GM08714 (cell line): ENCODE measurements at regions not wholly inside any gene's neighbourhood (a gene's known extent, or its start where the extent isn't known, plus 50 kb on each side); places are given as distances from the start of the nearest gene placed in this dataset.

Source experiments
- H3K4me3 ChIP-seq: fragments of 200-500 bp; sonication (Bioruptor generic); 2 replicates; pipeline ENCODE4 v1.5.1; 2014; ENCODE audit warnings: mild to moderate bottlenecking, low read length, inconsistent platforms
- ZNF274 ChIP-seq: IDR thresholded peaks from 2 replicates; pipeline ENCODE4 v1.6.1; 2012; ENCODE audit warnings: mild to moderate bottlenecking, low read depth, low read length

DNA sequence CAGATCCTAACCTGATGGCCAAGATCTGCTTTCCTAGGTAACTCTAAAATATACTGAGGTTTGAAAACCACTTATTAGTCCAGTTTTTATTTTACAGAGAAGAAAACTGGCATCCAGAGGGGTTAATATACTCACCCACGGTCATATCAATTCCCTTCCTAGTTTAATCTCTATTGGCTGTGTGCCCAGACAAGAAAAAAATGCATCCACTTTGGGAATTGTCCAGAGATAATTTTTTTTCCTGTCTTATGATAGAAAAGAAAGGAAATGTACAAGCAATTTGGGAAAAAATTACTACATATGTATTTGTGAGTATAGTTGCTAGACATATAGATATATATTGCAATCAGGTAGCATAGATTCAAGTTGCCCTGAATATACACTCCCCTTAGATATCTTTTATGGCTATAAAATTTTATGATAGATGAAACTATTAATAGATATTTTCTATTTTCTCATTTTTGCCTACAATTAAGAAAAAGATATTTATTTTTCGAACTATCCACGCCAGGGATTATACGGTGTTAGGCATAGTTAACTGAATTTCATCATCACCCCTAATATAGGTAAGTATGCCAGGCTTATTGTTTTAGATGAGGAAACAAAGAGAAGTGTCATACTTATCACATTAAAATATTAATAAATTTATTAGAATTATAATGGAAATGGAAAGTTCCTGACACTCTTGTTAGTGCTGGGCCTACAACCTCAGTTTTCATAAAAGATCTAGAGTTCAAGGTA, 100.5 kb upstream of the SLC38A2 start:
- H3K4me3 ChIP-seq = 0 out of 2 replicates have a peak overlapping the region, but pooled peaks have one; percentile 57
- no peak for TF ChIP-seq ZNF274

GRCh38 chr12:46472144-46472705, 99.7 kb upstream of the SLC38A2 start:
- no peak for TF ChIP-seq ZNF274
- no peak overlapping the region for H3K4me3 ChIP-seq

DNA sequence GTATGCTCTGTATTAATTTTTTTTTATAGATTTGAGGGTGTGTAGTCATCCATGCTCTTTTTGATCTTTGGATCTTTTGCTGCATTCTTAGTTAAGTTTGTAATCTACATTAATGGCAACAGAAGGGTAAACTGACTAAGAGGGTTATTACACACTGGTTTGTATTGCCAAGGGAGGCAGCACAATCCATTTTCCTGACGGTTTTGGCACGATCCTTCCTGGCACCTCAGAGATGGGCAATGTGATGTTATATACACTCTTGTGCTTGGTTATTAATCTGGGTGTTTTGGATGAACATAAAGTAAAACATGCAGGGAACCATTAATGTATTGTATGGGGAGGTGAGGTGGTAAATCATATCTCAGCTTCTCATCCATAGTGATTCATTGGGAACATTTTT, 98.8 kb upstream of the SLC38A2 start:
- H3K4me3 ChIP-seq = no peak overlapping the region
- no peak for TF ChIP-seq ZNF274

DNA sequence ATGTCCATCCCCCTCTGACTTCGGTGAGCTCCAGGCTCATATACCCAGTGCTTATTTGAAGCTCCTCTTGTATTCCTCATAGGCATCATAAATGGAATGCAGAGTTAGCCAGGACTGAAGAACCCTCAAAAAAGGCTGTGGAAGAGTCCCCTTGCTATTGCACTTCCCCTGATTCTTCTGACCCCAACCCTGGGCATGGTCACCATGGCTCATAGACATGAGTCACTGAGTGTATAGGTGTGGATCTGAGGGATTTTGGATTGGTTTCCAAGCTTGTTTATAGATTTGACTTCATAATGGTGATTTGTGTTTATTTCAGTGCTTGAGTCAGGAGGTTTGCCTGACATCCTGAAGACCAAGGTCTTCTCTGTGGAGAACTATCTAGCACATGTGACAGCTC, 98.4 kb upstream of the SLC38A2 start:
- peak overlapping the region; percentile 16; the same call in 1 of the 2 replicates for H3K4me3 ChIP-seq
- TF ChIP-seq ZNF274 = no peak

DNA sequence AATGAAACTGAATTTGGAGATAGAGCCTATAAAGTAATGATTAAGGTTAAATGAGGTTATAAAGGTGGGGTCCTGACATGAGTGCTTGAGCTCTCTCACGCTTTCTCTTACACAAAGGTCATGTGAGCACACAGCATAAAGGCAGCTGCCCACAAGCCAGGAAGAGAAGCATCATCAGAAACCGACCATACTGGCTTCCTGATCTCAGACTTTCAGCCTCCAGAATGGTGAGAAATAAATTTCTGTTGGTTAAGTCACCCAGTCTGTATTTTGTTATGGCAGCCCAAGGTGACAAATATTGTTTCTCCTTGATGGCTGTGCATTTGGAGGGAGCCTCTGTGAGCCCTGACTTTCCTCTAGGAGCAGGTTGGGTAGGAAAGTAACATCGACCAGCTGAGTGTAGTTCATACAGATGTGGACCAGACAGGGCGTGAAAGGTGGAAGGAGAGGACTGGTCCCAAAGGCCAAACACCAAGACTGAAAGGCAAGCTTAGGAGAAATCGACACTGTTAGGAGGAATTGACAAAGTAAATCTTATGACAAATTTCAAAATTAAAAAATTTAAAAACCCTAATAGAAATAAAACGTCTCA, 97.6 kb upstream of the SLC38A2 start:
- peak overlapping the region; percentile 64; the same call in 1 of the 2 replicates for H3K4me3 ChIP-seq
- no peak for TF ChIP-seq ZNF274

DNA sequence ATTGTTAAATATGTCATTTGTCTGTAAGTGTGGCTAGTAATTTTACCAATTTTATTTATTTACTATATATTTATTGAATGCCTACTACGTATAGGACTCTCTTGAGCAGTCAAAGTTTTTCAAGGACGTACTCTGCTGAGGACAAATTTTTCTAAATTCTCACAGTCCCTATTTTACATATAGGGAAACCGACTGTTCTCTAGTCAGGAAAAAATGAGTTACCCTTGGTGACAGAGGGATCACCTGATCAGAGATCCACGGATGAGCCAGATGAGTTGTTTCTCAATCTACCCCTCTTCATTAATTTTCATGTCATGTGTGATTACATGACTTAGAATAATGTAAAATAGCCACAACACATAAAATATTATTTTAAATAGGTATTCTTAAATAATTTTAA, 96.2 kb upstream of the SLC38A2 start:
- TF ChIP-seq ZNF274 = no peak
- H3K4me3 ChIP-seq = no peak overlapping the region

DNA sequence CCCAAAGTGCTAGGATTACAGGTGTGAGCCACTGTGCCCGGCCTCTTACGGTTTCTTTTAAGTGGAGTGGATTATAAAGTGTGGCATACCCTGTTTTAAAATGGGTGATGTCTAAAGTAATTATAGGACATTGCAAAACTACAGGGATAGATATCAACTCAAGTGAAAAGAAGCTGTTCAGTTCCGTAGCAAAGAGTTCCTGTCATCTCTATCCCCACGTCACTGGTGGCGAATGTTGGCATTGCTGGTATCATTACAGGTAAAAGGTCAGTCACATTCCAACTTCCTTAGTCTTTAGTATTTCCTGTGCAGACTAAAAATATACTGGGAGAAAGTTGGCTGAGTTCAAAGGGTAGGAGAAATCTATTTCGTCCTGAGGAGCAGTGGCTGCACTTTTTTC, 95.6 kb upstream of the SLC38A2 start:
- TF ChIP-seq ZNF274 = no peak
- H3K4me3 ChIP-seq = no peak overlapping the region

GRCh38 chr12:46465307-46465706, 92.7 kb upstream of the SLC38A2 start:
- no peak for TF ChIP-seq ZNF274
- no peak overlapping the region for H3K4me3 ChIP-seq

DNA sequence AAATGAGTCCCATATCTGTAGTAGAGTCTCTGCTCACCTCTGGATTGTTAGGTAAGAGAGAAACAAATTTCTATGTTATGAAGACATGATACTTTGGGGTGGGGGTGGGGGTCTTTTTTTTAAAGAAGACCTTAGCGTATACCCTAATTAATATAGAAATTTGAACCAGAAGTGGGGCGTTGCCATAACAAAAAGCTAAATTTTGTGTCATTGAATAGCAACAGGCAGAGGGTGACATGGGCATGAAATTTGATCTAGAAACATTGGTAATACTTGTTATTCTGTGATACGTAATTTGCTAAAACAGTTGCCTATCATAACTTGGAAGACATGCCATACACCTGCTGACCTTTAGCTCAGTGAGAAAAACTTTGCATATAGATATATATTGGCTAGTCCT, 92.3 kb upstream of the SLC38A2 start:
- no peak overlapping the region for H3K4me3 ChIP-seq
- no peak for TF ChIP-seq ZNF274

DNA sequence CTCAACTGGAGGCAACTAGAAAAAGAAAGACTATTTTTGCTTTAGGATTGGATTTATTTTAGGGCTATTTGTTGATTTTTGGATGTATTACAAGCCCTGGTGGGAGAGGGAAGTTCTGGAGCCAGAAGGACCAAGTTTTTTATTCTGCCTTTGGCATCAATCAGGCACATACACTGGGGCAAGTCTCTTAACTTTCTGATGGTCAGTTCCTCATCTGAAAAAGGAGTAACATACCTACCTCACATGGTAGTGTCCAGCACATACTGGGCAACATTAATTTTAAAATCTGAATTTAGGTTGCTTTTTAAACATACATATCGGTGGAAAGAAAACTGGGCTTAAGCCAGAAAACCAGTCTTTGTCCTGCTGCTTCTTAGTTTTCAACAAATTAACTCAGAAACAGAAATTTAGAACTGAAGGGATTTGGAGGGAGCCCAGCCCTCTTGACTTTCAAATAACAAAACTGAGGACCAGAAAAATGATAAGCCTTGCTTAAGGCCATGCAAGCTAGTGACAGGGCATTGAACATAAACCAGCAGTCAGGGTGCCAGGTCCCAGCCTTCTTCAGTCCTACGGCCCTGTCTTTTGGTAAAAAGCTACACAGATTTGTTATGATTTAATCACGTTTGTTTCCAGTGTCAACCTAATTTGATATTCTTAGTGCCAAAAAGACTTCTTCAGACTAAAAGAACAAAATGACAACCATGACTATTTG, 90.2 kb upstream of the SLC38A2 start:
- H3K4me3 ChIP-seq = no peak overlapping the region
- no peak for TF ChIP-seq ZNF274

GRCh38 chr12:46461907-46462640, 89.5 kb upstream of the SLC38A2 start:
- no peak overlapping the region for H3K4me3 ChIP-seq
- no peak for TF ChIP-seq ZNF274

DNA sequence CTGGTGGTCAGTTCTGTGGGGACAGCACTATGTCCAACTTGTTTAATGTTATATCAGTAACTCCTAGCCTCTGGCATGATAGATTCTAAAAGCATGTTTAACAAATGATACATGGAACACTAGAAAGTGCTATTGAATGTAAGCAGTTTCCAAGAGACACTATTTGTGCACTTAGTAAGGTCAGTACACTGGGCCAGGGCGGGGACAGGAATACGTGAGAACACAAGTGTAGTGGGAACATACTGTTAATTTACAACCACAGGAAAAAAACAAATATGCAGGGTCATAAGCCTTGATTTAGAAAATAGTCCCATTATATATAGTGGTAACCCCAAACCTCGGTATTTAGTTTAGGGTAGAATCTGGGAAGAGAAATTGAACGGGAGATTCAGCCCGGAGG, 88.9 kb upstream of the SLC38A2 start:
- no peak overlapping the region for H3K4me3 ChIP-seq
- no peak for TF ChIP-seq ZNF274

- no peak overlapping the region for H3K4me3 ChIP-seq
- no peak for TF ChIP-seq ZNF274
These were observed 88.2 kb upstream of the SLC38A2 start for GRCh38 chr12:46460682-46461210.
